PC-9 (cell line): ENCODE measurements at regions not wholly inside any gene's neighbourhood (a gene's known extent, or its start where the extent isn't known, plus 50 kb on each side); places are given as distances from the start of the nearest gene placed in this dataset.

ENCODE experiments used
- CTCF ChIP-seq: fragments of 200-600 bp; sonication (generic); conservative IDR thresholded peaks from 2 replicates; pipeline ENCODE4 v1.6.1; 2017; ENCODE audit warnings: mixed run types, antibody characterized with exemption, mild to moderate bottlenecking, moderate library complexity
- EZH2 ChIP-seq: fragments of 200-600 bp; sonication (generic); IDR thresholded peaks from 2 replicates; pipeline ENCODE4 v1.8.0; 2017; ENCODE audit warnings: antibody characterized with exemption, low read depth

GRCh38 chr2:240277073-240277806, 136.8 kb upstream of the OTOS start:
- TF ChIP-seq CTCF: no peak
- TF ChIP-seq EZH2: no peak
